GM18858 (cell line): ENCODE measurements at regions not wholly inside any gene's neighbourhood (a gene's known extent, or its start where the extent isn't known, plus 50 kb on each side); places are given as distances from the start of the nearest gene placed in this dataset.
"Not testable (repeated sequence)": the region's sequence is repeated elsewhere in the genome, so short reads cannot be mapped to it uniquely, and the experiment has no call there.

Source experiments
- ATAC-seq: cut with Tn5 transposase; IDR thresholded peaks from one replicate; pipeline ENCODE4 v1.9.1; 2021; ENCODE audit not compliant: unreplicated experiment

DNA sequence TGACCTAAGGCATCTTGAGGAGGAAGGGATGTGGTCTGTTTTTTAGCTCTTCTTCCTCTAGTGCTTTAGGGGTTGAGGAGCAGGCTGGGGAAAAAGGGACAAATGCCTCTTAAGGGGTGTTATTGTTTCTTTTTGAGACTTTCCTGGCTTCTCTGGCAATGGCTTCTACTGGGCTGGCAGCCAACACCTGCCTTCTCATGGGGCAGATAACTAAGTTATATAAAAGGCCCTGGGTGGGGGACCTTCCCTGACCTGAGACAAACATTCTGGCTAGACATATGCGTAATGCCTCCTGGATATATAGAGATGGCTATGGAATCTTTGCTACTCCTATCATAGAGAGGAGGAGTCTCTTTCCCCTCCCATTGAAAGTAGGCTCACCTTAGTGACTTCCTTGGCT lies 179.2 kb upstream of the PROK2 start:
- ATAC-seq: no peak

DNA sequence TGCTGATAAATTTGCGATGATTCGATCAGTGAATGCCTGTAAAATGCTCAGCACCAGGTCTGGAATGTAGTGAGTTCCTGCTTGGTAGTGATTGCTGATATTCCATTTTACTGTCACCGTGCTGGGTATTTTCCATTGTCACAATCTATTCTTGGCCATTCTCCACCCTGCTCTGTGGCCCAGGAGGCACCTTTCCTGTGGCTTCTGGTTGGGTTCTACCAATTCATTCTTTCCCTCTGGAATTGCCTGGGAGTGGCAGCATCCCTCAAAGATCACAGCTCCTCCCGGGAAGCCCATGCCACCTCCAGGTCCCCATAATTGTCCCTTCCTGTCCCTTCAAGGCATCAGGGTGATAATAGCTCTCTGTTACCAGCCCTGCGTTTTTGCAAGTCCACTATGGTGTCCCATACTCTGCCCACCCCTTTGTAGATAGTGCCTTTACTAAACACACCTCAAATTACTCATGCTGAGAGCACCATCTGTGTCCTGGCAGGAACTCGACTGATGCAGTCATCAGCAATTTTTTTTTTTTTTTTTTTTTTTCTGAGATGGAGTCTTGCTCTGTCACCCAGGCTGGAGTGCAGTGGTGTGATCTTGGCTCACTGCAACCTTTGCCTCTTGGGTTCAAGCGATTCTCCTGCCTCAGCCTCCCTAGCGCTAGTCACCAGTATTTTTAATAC lies 177.8 kb upstream of the PROK2 start:
- ATAC-seq: no peak

DNA sequence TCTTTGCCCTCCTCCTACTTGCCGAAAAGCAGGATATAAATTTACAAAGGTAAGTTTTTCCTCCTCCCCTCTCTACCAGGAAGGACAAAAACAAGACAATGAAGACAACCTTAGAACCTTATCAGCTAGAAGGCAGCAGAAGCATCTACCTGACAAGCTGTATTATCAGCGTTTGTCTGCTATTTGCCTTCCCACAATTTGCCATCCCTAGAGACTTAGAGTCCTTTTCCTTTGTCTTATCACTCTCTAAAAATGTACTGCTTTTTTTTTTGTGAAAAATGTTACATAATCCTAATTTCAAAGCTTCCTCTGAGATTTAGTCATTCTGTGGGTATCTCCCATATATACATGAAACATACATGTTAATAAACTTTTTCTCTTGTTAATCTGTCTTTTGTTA lies 176.9 kb upstream of the PROK2 start:
- no peak for ATAC-seq

DNA sequence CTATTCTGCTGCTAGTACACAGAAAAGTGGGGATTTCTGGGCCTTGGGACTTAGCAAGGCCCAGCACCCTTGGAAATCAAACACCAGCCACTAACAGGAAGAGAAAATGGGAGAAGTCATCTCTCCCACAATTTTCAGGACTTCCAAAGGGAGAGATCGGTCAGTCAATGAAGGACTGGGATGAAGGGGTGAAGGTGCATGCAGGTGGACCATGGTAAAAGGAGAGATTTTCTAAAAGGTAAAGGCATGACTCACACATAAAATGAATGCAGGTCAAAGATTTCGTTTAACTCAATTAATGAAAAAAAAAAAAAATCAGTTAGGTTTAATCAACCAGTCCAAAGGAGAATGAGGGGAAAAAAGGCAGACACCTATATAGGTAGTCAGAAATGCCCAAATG lies 176.4 kb upstream of the PROK2 start:
- ATAC-seq: no peak

DNA sequence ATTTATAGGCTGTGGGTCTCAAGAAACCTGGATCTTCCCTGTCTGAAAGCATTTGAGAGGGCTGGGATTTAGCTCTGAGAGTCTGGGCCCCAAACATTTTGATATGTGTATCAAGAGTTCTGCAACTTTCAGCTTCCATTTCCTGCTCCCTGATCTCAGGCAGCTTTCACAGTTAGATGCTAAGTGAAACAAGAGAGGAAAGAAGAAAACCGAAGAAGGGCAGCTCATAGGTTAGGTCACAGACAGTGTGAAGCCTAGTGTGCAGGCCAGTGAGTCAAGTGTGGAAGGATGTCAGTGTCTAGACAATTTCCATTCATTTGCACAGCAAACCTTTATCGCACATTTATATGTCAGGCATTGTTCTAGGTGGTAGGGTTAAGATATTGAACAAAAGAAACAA lies 173.6 kb upstream of the PROK2 start:
- no peak for ATAC-seq

DNA sequence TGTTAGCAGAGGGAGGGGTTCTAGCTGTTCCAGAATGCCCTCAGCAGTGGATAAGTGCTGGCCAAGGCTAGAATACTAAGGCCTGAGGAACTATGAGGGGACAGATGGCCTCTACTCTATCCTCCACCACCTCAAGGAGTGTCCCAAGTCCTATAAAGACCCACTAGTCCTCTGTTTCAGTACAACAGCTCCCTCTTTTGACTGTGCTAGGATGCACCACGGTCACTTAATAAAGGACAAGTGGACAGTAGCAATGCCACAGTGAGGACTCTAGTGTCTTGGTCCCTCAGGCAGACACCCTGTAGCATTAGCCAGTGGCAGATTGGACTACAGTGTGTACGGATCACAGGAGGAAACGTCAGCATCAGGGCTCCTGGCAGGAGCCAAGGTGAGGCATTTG lies 171.8 kb upstream of the PROK2 start:
- no peak for ATAC-seq

DNA sequence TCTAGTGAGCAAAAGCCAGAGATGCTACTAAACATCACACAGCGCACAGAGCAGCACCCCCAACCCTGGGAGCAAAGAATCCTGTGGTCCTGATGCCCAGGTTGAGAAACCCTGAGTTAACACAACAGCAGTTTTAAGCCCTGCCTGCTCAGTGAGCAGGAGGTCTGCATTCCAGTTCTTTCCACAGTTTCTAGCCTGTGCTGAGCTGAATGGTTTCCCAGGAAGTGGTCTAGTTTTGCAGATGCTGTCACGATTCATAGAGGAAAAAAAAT lies 171.1 kb upstream of the PROK2 start:
- ATAC-seq: no peak

DNA sequence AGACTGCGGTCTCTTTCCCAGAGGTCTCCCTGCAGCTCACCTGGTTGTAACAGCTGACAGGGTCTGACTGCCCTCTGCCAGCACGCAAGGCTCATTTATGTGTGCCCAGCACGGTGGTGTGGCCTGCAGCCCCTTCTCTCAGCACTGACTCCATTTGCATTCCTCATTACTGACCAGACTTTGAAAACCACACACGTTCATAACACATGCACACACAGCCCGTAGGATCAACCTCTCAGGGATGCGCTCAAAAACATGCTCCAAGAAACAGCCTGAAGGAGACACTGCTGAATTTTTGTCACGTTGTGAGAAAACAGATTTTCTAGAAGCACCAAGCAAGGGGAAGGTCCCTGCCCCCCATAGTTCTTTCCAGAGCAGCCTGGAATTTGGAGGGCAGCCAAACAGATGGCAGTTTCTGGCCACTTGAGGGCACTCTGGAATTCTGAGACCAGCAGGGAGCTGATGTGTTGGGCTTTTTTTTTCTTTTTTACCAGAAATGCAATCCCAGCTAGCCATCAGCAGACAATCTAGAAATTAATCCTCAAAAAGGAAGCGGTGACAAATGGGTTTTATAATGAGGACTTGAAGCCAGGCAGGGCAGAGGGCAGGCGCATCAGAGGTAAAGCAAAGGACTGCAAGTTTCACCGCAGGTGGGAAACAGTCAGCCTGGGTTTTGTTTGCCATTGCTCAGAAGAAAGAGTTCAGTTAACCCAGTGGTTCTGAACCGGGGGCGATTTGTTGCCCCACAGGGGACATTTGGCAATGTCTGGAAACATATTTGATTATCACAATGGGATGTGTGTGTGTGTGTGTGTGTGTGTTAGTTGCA lies 170.5 kb upstream of the PROK2 start:
- ATAC-seq: no peak

DNA sequence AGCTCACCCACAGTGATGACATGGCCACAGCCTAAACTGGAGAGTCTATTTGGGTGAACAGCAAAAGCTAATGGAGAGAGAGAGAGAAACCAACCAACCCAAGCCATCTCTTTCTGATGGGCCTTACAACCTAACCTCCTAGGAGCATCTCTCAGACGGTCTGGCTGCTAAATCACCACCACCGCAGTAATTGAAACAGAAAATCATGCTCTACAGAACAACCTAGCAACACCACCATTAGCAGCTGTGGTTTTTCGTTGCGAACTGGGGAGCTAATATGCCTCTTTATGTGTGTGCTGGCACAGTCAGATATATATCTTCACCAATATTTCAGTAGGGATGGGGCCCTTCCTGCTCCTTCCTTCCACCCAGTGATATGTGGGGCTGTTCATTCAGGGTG lies 166.9 kb upstream of the PROK2 start:
- no peak for ATAC-seq

DNA sequence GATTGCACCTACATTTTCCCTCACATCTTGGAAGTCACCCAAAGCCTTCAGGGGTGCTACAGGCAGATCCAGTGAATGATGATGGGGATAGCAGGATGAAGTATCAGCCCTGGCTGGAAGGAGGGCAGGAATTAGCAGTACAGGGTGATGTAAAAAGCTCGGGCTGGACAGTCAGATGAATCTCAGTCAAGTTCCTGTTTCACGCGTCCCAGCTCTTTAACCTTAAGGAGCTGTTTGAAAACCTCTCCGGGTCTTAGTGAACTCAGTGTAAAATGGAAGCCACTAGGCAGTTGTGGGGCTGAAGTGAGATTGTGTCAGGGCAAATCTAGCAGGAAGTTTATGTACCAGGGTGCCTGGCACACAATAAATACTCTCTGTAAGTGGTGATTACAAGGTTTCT lies 166.4 kb upstream of the PROK2 start:
- ATAC-seq: no peak

DNA sequence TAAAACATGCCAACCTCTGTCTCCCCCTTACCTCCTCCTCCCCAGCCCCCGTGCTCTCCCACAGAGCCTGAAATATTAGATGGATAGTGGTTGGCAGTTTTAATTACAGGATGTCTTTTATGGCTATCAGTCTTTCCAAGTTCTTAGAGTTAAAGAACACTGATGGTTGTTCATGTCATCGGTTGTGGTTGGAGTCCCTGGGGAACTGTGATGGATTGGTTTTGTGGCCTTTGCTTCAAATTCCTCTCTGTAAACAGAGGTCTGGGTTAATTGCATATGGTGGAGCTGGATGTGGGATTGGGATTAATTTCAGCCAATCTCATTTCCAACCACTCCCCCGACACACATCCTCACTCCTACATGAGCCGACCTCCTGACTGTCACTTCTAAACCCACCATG lies 164.5 kb upstream of the PROK2 start:
- no peak for ATAC-seq

DNA sequence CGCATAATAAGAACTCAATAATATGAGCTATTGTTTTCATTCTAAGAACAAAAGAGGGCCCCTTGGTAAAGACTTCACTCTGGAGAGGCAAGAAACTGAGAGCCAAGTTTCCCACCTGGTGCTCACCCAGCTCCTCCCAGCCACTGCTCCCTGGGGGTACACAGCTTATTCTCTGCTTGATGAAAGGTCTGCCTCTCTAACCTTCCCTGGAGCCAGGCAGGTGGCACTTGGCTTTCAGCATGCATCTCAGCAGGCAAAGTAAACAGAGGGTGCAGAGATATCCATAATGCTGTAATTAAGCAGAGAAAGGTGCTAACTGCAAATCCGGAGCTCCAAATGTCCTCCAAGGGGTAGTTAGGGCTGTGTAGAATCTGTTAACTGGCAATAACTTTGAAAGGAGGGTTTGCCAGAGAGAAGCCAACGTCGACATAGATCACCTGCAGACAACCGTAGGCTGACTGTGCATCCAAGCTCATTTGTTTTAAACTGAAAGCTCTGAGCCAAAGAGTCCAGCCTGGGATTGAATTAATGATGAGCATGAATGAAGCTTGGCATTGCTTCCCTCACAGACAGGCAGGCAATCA lies 159.6 kb upstream of the PROK2 start:
- no peak for ATAC-seq

DNA sequence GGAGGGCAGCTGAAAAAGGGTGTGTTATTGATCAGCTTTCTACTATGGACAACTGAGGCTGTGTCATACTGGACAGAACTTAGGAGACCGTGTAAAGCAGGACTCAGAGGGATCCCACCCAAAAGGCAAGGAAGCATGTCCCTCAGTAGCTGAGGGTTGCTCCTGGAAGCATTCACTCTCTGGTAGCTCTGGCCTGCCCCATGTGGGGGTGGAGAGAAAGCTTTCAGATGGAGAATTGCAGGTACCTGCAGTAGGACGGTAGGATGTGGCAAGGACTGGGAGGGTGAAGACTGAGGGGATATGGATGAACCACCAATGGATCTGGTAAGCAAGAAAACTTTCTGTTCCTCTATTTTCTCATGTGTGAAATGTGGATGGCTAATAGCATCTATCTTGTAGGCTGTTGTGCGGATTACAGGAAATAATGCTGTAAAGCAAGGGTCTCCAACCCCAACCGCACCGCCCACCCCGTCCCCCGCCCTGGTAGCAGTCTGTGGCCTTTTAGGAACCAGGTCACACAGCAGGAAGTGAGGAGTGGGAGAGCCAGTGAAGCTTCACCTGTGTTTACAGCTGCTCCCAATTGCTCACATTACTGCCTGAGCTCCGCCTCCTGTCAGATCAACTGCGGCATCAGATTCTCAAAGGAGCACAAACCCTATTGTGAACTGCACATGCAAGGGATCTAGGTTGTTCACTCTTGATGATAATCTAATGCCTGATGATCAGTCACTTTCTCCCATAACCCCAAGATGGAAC lies 157.7 kb upstream of the PROK2 start:
- ATAC-seq: no peak

DNA sequence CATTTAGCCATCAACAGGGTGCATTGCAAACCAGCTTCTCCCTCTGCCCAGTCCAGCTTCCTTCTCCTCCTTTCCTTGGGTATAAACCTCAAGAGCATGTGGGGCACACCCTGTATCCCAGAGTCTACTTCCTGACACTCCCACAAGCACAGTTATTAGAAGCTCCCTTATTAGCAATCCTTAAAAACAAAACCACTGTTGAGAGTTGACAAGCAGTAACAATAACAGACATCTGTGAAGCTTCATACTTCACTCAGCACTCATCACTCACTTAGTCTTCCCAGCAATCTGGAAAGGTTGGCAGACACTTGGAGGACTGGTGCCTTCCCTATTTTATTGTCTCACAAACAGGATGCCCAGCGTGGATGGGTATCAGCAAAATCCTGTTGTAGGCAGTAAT lies 155.5 kb upstream of the PROK2 start:
- ATAC-seq: no peak

DNA sequence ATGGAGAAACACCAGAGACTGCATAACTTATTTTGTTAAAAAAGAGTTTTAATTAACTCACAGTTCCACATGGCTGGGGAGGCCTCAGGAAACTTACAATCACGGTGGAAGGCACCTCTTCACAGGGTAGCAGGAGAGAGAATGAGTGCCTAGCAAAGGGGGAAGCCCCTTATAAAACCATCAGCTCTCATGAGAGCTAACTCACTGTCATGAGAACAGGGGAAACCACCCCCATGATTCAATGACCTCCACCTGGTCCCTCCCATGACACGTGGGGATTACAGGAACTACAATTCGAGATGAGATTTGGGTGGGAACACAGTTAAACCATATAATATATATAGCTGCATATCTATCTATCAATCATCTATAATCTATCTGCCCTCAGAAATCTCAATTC lies 153.1 kb upstream of the PROK2 start:
- not testable (repeated sequence) for ATAC-seq

DNA sequence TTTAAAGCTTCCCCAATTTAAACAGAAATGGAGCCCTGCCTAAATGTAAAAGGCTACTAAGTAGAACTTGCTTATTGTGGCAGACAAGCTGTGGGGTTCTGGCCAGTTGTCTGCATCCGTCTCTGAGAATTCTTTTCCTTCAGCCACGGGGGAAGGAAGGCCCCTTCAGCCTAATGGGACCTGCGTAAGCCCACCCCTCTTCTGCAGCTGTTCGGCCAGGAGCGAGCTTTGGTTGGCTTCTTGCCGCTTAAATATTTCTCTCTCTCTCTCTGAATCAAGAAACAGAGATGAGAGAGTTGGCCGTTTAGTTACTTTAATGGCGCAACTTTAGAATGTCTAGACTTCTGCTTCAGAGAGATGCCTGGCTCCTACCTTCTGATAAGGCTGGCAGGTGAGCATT lies 151.7 kb upstream of the PROK2 start:
- no peak for ATAC-seq

DNA sequence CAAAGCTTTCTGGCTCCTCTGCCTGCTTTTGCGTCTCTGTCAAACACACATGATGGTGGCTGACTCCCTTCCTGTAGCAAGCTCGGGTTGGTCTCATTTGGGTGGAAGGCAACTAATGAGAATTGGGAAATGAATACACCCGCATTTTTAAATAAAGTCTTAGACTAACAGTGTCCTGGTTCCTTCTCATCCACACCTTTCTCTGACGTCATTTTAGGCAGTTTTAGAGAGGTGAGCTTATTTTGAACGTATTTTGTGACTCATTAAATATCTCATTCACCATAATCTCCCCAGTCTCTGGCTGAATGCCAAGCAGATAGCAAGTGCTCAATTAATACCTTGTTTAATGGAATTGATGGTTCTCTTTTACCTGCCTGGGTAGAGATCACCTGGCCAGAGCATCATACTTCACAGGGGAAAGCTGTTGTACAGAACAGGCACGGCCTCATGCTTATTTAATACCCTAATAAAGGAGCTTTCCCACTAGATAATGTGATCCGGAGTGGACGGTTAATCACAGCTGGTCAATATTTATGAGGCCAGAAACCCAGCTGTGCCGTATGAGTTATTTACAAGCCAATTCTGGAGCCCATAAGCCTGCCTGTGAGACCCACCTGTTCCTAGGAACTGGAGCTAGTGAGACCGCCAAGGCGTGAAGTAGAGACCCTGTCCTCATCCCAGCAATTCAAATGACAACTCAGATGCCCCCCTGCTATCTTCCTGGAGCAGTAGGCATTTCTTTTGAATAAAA lies 149.7 kb upstream of the PROK2 start:
- ATAC-seq: no peak

DNA sequence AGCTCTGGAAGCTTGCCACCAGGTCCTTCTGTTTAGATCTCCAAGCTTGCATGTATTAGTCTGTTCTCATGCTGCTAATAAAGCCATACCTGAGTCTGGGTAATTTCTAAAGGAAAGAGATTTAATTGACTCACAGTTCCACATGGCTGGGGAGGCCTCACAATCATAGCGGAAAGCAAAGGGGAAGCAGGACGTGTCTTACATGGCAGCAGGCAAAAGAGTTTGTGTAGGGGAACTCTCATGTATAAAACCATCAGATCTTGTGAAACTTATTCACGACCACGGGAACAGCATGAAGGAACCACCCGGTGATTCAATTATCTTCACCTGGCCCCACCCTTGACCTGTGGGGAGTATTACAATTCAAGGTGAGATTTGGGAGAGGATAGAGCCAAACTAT lies 147.0 kb upstream of the PROK2 start:
- ATAC-seq: no peak

DNA sequence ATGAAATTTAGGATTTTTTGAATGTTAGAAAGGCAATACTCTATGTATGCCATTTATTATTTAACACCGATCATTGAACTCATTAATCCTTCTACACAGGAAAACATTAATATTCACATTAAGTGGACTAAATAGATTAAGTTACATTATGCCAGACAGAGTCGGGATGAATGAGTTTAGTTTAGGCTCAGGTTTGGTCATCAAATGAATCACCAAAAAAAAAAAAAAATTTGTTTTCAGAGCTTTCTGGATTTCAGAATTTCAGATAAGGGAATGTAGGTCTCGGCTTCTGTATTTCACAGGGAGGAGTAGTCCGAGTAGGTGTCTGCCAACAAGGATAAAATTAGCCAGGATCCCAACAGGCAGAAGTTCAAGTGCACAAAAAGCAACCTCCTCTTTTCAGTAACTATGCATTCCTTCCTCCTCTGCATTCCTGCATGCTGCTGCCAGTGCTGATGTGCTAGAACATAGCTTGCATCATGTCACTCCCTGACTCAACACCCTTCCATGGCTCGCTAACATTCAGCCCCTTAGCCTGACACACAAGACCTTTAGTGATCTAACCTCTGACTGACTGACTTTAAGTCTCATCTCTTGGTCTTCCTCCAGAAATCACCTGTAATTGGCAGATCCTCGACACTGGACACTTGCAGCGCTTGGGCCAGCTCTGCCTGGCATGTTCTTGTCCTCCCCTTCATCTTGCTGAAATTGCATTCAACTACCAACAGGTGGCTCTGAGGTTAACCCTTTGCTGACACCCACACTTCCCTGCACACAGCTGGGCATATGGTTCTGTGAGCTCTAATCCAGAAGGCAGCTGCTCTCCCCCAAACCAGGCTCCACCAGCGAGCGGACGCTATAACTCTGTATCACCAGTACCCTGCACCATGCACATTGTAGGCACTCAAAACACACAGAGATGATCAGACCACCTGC lies 145.4 kb upstream of the PROK2 start:
- ATAC-seq: no peak

DNA sequence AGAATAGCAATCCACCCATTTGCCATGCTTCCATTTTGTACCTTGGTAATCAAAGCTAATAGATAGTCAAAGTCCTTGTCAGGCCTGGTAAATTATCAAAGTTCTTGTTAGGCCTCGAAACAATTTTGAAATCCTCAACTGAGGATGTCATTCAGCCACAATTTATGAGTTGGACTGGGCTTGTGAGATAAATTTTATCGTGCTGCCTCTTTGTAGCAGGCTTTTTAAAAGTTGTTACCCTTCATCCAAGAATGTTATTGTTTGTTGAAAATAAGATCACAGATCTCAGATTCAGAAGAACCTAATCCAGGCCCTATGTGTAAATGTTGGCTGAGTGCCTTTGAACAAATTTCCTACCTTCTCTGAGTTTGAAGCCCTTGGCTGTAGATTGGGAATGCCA lies 143.3 kb upstream of the PROK2 start:
- ATAC-seq: no peak
